CD4-positive, alpha-beta T cell (primary cell): ENCODE measurements at regions not wholly inside any gene's neighbourhood (a gene's known extent, or its start where the extent isn't known, plus 50 kb on each side); places are given as distances from the start of the nearest gene placed in this dataset.

Experiments
- ATAC-seq: fragments of 200-7000 bp; cut with Tn5 transposase; one replicate; pipeline ENCODE4 v1.10.0; 2022; ENCODE audit warnings: mild to moderate bottlenecking; ENCODE audit not compliant: poor library complexity
- CTCF ChIA-PET: fragments of 350-600 bp; sonication (Branson Sonifier 250); formaldehyde crosslinking; loops from one replicate; lab custom pipeline; 2021; ENCODE audit warnings: antibody characterized with exemption, inconsistent platforms; lab: Charles Lee
- POLR2A ChIA-PET: fragments of 350-600 bp; sonication (Branson Sonifier 250); formaldehyde crosslinking; loops from one replicate; lab custom pipeline; 2021; ENCODE audit warnings: antibody characterized with exemption, inconsistent platforms; lab: Charles Lee
- DNase-seq, 14 experiments: peaks; one replicate each; pipeline ENCODE4 v3.0.0-alpha.2; 2013 to 2020; ENCODE audit warnings: mixed read lengths in 2 of 14
- H3K27ac ChIP-seq, 2 donors: one replicate each; pipeline versions ENCODE4 v1.5.1 to v1.7.0; 2013; ENCODE audit warnings: low read length in 2 of 2, low read depth in 1 of 2, mild to moderate bottlenecking in 1 of 2
- H3K27me3 ChIP-seq, 2 experiments: 1 replicate in 1 of 2; 2 replicates in 1 of 2; pipeline versions ENCODE4 v1.6.1 to v1.7.0; 2013; ENCODE audit warnings: low read length in 2 of 2, control low read depth in 1 of 2, mild to moderate bottlenecking in 1 of 2, moderate library complexity in 1 of 2; ENCODE audit not compliant: insufficient read depth in 2 of 2, control insufficient read depth in 1 of 2
- H3K36me3 ChIP-seq: one replicate; pipeline ENCODE4 v1.6.1; 2013; ENCODE audit warnings: low read length, control low read depth; ENCODE audit not compliant: insufficient read depth
- H3K4me1 ChIP-seq: one replicate; pipeline ENCODE4 v1.6.1; 2013; ENCODE audit warnings: low read length, control low read depth; ENCODE audit not compliant: insufficient read depth
- H3K4me3 ChIP-seq: one replicate; pipeline ENCODE4 v1.5.1; 2013; ENCODE audit warnings: mild to moderate bottlenecking, low read length, moderate library complexity
- H3K9me3 ChIP-seq, 2 experiments: 1 replicate in 1 of 2; 2 replicates in 1 of 2; pipeline versions ENCODE4 v1.6.1 to v1.7.0; 2013; ENCODE audit warnings: low read length in 2 of 2, mild to moderate bottlenecking in 2 of 2, control low read depth in 1 of 2, moderate library complexity in 1 of 2; ENCODE audit not compliant: control insufficient read depth in 1 of 2, insufficient read depth in 1 of 2
- H3K27ac Mint-ChIP-seq: one replicate; pipeline ENCODE4 v1.8.0; 2020; ENCODE audit warnings: mixed read lengths
- H3K27me3 Mint-ChIP-seq: one replicate; pipeline ENCODE4 v1.8.0; 2021; ENCODE audit warnings: mixed read lengths
- H3K36me3 Mint-ChIP-seq: one replicate; pipeline ENCODE4 v1.8.0; 2021; ENCODE audit warnings: low read depth, mixed read lengths
- H3K4me1 Mint-ChIP-seq: one replicate; pipeline ENCODE4 v1.8.0; 2021; ENCODE audit warnings: low read depth, mixed read lengths
- H3K4me3 Mint-ChIP-seq: one replicate; pipeline ENCODE4 v1.8.0; 2020; ENCODE audit warnings: mild to moderate bottlenecking, mixed read lengths
- H3K9me3 Mint-ChIP-seq: one replicate; pipeline ENCODE4 v1.8.0; 2020; ENCODE audit warnings: mixed read lengths
- intact Hi-C, 2 experiments: fragments of 100-400 bp; cut with DNase I in 1 of 2; cut with micrococcal nuclease in 1 of 2; formaldehyde crosslinking; loops; one replicate each; pipeline versions ENCODE4 v1.15.1 to v1.9.0; 2023 to 2025; cut with DNase I, micrococcal nuclease
- TF ChIP-seq, protein P1 (sequence below): fragments of 200-600 bp; IDR thresholded peaks from one replicate; pipeline ENCODE4 v1.8.0; 2022; ENCODE audit warnings: antibody characterized with exemption, mild to moderate bottlenecking

DNA sequence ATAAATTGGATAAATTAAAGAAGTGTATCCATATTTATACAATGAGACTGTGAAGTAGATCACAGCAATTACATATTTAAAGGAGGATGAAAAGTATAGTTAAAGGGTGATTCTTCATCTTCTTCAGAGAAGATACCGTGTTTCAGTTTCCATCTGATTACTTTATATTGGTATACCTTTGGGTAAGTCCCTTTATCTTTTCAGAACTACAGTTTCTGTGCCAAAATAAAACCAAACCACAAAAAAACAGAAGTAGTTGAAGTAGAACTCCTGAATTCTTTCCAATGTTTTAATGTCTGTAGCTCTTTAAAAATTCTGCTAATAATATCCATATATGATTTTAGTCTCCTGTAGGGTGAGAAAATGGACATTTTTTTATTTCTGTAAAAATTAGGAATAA, 231.2 kb upstream of the LINC00305 start:
- Mint-ChIP-seq H3K36me3 (no peaks in the 10 kb centered on the region), H3K4me3 (no peak overlapping the region), H3K27me3 (no peaks in the 10 kb centered on the region), H3K9me3 (peaks cover 5% of the 10 kb centered on the region), H3K4me1 (no peaks in the 10 kb centered on the region), H3K27ac (no peak overlapping the region)
- no peak for ATAC-seq
- Histone ChIP-seq H3K27me3 (no peaks in the 10 kb centered on the region), H3K27ac (no peak overlapping the region), H3K9me3 (no peaks in the 10 kb centered on the region), H3K36me3 (no peaks in the 10 kb centered on the region), H3K4me3 (no peak overlapping the region), H3K4me1 (no peaks in the 10 kb centered on the region)
- TF ChIP-seq, protein P1, sequence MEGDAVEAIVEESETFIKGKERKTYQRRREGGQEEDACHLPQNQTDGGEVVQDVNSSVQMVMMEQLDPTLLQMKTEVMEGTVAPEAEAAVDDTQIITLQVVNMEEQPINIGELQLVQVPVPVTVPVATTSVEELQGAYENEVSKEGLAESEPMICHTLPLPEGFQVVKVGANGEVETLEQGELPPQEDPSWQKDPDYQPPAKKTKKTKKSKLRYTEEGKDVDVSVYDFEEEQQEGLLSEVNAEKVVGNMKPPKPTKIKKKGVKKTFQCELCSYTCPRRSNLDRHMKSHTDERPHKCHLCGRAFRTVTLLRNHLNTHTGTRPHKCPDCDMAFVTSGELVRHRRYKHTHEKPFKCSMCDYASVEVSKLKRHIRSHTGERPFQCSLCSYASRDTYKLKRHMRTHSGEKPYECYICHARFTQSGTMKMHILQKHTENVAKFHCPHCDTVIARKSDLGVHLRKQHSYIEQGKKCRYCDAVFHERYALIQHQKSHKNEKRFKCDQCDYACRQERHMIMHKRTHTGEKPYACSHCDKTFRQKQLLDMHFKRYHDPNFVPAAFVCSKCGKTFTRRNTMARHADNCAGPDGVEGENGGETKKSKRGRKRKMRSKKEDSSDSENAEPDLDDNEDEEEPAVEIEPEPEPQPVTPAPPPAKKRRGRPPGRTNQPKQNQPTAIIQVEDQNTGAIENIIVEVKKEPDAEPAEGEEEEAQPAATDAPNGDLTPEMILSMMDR = no peak
- DNase-seq = no peak
- intact Hi-C loops = no loop called here
- ChIA-PET POLR2A (no interaction called here), CTCF (no interaction called here)

DNA sequence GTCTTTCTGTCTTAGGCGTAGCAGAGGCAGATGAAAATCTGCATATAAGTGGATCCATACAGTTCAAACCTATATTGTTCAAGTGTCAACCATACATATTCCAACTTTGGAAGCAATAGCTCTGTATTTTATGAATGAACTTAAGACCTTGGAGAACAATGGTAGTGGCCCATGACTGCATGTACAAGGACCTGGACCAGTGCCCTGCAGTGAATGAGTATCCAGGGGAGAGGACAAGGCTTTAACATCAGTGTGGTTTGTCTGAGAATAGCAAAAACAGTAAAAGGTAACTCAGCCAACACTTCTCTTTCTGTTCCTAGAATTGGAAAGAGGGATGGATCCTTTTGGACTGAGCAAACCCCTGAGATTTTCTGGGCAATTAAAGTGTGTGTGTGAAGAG, 230.8 kb upstream of the LINC00305 start:
- DNase-seq (no peak), ATAC-seq (no peak)
- no peaks in the 10 kb centered on the region for H3K4me1 Mint-ChIP-seq
- intact Hi-C loops = no loop called here
- H3K27ac Mint-ChIP-seq = no peak overlapping the region
- H3K27me3 Mint-ChIP-seq = no peaks in the 10 kb centered on the region
- peaks cover 5% of the 10 kb centered on the region for H3K9me3 Mint-ChIP-seq
- no peaks in the 10 kb centered on the region for H3K27me3 ChIP-seq
- no peaks in the 10 kb centered on the region for H3K36me3 ChIP-seq
- no peaks in the 10 kb centered on the region for H3K4me1 ChIP-seq
- POLR2A ChIA-PET = no interaction called here
- H3K4me3 Mint-ChIP-seq = no peak overlapping the region
- no peaks in the 10 kb centered on the region for H3K9me3 ChIP-seq
- TF ChIP-seq, protein P1 = no peak
- H3K27ac ChIP-seq = no peak overlapping the region
- H3K36me3 Mint-ChIP-seq = no peaks in the 10 kb centered on the region
- no peak overlapping the region for H3K4me3 ChIP-seq
- CTCF ChIA-PET = no interaction called here

- H3K4me3 Mint-ChIP-seq = no peak overlapping the region
- H3K27me3 ChIP-seq = no peaks in the 10 kb centered on the region
- TF ChIP-seq, protein P1 = no peak
- no peak overlapping the region for H3K4me3 ChIP-seq
- peaks cover 5% of the 10 kb centered on the region for H3K9me3 Mint-ChIP-seq
- H3K9me3 ChIP-seq = no peaks in the 10 kb centered on the region
- no peak overlapping the region for H3K27ac ChIP-seq
- no peaks in the 10 kb centered on the region for H3K4me1 Mint-ChIP-seq
- CTCF ChIA-PET = no interaction called here
- DNase-seq (no peak), ATAC-seq (no peak)
- H3K36me3 ChIP-seq = no peaks in the 10 kb centered on the region
- intact Hi-C loops = no loop called here
- POLR2A ChIA-PET = no interaction called here
- no peaks in the 10 kb centered on the region for H3K4me1 ChIP-seq
- no peak overlapping the region for H3K27ac Mint-ChIP-seq
- H3K36me3 Mint-ChIP-seq = no peaks in the 10 kb centered on the region
- no peaks in the 10 kb centered on the region for H3K27me3 Mint-ChIP-seq
Measured at GRCh38 chr18:64377446-64377845, 228.6 kb upstream of the LINC00305 start.
